ENCODE measurements at regions not wholly inside any gene's neighbourhood (a gene's known extent, or its start where the extent isn't known, plus 50 kb on each side); places are given as distances from the start of the nearest gene placed in this dataset.

DNA sequence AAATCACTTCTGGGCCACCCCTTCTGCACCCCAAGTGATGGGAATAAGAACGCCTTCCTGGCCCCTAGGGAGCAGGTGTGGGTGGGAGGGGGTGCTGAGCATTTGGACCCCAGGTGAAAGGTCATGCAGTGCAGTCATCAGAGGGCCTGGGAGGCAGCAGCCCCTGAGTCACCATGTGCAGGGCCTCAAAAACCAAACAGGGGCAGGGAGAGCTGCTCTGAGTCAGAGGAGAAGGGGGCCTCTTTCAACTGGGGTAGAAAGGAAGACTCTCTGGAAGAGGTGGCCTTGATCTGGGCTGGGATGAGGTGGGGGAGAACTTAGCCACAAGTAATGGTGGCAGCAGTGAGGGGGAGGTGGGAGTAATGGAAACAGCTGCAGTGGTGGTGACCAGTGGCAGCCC lies 164.3 kb downstream of the BUB3 start:
- no peaks in the 10 kb centered on the region for H3K4me1 ChIP-seq (replicated peaks in 1 of 2; ENCODE audit: control insufficient read depth in 2 of 2, insufficient read depth in 2 of 2, low read length in 2 of 2)
- H3K9ac ChIP-seq (ENCODE audit: insufficient read depth in 1 of 2, low read depth in 2 of 2, low read length in 2 of 2): no peak overlapping the region
- H3K9me3 ChIP-seq (replicated peaks; ENCODE audit: control insufficient read depth, insufficient read depth, low read depth, low read length): no peaks in the 10 kb centered on the region
- DNase-seq (ENCODE audit: extremely low read depth in 1 of 4, low spot score in 3 of 4) (no peak), ATAC-seq (no peak), FAIRE-seq (no peak)
- no peaks in the 10 kb centered on the region for H3K9me1 ChIP-seq (ENCODE audit: control insufficient read depth, insufficient read depth, low read length)
- in situ Hi-C loops (cut with MboI) (no loop called here), intact Hi-C loops (cut with micrococcal nuclease) (no loop called here)
- no TSS peak for BruUV-seq (replicated peaks)
- no peaks in the 10 kb centered on the region for H3K36me3 ChIP-seq (ENCODE audit: control insufficient read depth, insufficient read depth, low read length)
- H4K20me1 ChIP-seq (replicated peaks; ENCODE audit: control insufficient read depth, insufficient read depth, low read length): no peaks in the 10 kb centered on the region
- TF ChIP-seq MXI1 (IDR thresholded peaks at IDR 0.05; ENCODE audit: low read depth, low read length) (no peak), SIX5 (IDR thresholded peaks at IDR 0.05; ENCODE audit: borderline replicate concordance in 1 of 2, insufficient read depth in 1 of 2, low read depth in 1 of 2, low read length in 2 of 2) (no peak), ZNF699 (CRISPR knock-in tag; IDR thresholded peaks at IDR 0.05; ENCODE audit: insufficient replicate concordance) (no peak), E2F6 (IDR thresholded peaks at IDR 0.05; ENCODE audit: borderline replicate concordance in 1 of 2, extremely low read depth in 1 of 2, insufficient read depth in 1 of 2, insufficient read length in 1 of 2, low read depth in 1 of 2, low read length in 1 of 2, poor library complexity in 1 of 2, severe bottlenecking in 1 of 2) (no peak), HNRNPH1 (optimal IDR thresholded peaks at IDR 0.05; ENCODE audit: low read depth, low read length) (no peak), MECOM (CRISPR knock-in tag; IDR thresholded peaks at IDR 0.05) (no peak), KAT2B (IDR thresholded peaks at IDR 0.05; ENCODE audit: low read depth, low read length) (no peak), ADNP (tag; IDR thresholded peaks at IDR 0.05) (no peak), DLX4 (CRISPR knock-in tag; IDR thresholded peaks at IDR 0.05) (no peak)
- no peak overlapping the region for H3K4me3 ChIP-seq
- H3K27me3 ChIP-seq (ENCODE audit: control insufficient read depth in 2 of 2, insufficient read depth in 2 of 2, low read length in 2 of 2): no peaks in the 10 kb centered on the region
- POLR2A ChIA-PET: no interaction called here
- CTCF ChIA-PET (ENCODE audit: low intra/inter-chr PET ratio): no interaction called here
- H3K27ac ChIP-seq (ENCODE audit: extremely low read depth, low read depth, low read length): no peak overlapping the region
- no peak overlapping the region for H2AFZ ChIP-seq (ENCODE audit: low read depth, low read length)
- 20% methylated on average over 1 of the region's 1 CpG for WGBS (ENCODE audit: insufficient coverage, low coverage, missing lambda C conversion rate)
- no peak overlapping the region for H3K4me2 ChIP-seq (ENCODE audit: insufficient read depth, low read length)
- H3K79me2 ChIP-seq (ENCODE audit: control insufficient read depth, insufficient read depth, low read length): no peaks in the 10 kb centered on the region
